ENCODE measurements at regions not wholly inside any gene's neighbourhood (a gene's known extent, or its start where the extent isn't known, plus 50 kb on each side); places are given as distances from the start of the nearest gene placed in this dataset.

GRCh38 chrX:45379236-45379635, 178.6 kb upstream of the DIPK2B start:
- no peak for FAIRE-seq
- DNase-seq (ENCODE audit: insufficient read length, low spot score), result no peak
- no peak for TF ChIP-seq TAF1 (IDR thresholded peaks at IDR 0.05; ENCODE audit: low read depth, low read length)
- no peak for TF ChIP-seq POLR2AphosphoS5 (IDR thresholded peaks at IDR 0.05; ENCODE audit: low read depth, low read length)
- no peak for TF ChIP-seq SPI1 (IDR thresholded peaks at IDR 0.05; ENCODE audit: low read depth, low read length)
- no peak for TF ChIP-seq POLR2A (IDR thresholded peaks at IDR 0.05; ENCODE audit: low read depth, low read length)
- no peak for TF ChIP-seq PAX5 (IDR thresholded peaks at IDR 0.05; ENCODE audit: insufficient read depth, low read length, severe bottlenecking)
- no peak for TF ChIP-seq POU2F2 (IDR thresholded peaks at IDR 0.05; ENCODE audit: low read depth, low read length)

- FAIRE-seq (no peak), DNase-seq (ENCODE audit: insufficient read length, low spot score) (no peak)
- no peak for TF ChIP-seq TAF1 (IDR thresholded peaks at IDR 0.05; ENCODE audit: low read depth, low read length)
- TF ChIP-seq POU2F2 (IDR thresholded peaks at IDR 0.05; ENCODE audit: low read depth, low read length), result no peak
- no peak for TF ChIP-seq SPI1 (IDR thresholded peaks at IDR 0.05; ENCODE audit: low read depth, low read length)
- TF ChIP-seq POLR2AphosphoS5 (IDR thresholded peaks at IDR 0.05; ENCODE audit: low read depth, low read length), result no peak
- TF ChIP-seq POLR2A (IDR thresholded peaks at IDR 0.05; ENCODE audit: low read depth, low read length), result no peak
- no peak for TF ChIP-seq PAX5 (IDR thresholded peaks at IDR 0.05; ENCODE audit: insufficient read depth, low read length, severe bottlenecking)
These were observed 171.5 kb upstream of the DIPK2B start for GRCh38 chrX:45372151-45372550.

- TF ChIP-seq PAX5 (IDR thresholded peaks at IDR 0.05; ENCODE audit: insufficient read depth, low read length, severe bottlenecking) (no peak), SPI1 (IDR thresholded peaks at IDR 0.05; ENCODE audit: low read depth, low read length) (no peak), POLR2AphosphoS5 (IDR thresholded peaks at IDR 0.05; ENCODE audit: low read depth, low read length) (no peak)
- no peak for DNase-seq (ENCODE audit: insufficient read length, low spot score)
- no peak for FAIRE-seq
These were observed 168.0 kb upstream of the DIPK2B start for GRCh38 chrX:45368705-45369104.

DNA sequence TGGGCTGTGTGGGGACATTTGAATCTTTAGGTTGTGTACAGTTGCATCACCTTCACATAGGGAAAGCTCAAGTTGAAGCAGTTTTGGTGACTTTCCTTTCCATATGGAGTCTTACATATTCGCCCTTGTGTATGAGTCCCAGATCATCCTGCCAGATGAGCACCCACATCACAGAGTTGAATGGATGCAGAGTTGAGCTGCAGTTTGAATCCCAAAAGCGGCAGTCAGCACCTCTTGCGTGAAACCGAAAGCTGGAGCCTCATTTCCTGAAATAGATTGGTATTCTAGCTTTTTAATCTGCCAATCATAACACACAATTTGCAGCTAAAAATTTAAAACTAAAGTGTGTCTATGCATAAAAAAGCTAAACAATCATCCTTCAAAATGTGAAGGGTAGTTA, 162.9 kb upstream of the DIPK2B start:
- TF ChIP-seq TAF1 (IDR thresholded peaks at IDR 0.05; ENCODE audit: low read depth, low read length) (no peak), PAX5 (IDR thresholded peaks at IDR 0.05; ENCODE audit: insufficient read depth, low read length, severe bottlenecking) (no peak), POU2F2 (IDR thresholded peaks at IDR 0.05; ENCODE audit: low read depth, low read length) (no peak), SPI1 (IDR thresholded peaks at IDR 0.05; ENCODE audit: low read depth, low read length) (no peak), POLR2A (IDR thresholded peaks at IDR 0.05; ENCODE audit: low read depth, low read length) (no peak), POLR2AphosphoS5 (IDR thresholded peaks at IDR 0.05; ENCODE audit: low read depth, low read length) (no peak)
- DNase-seq (ENCODE audit: insufficient read length, low spot score) (no peak), FAIRE-seq (no peak)

GRCh38 chrX:45360571-45360970, 159.9 kb upstream of the DIPK2B start:
- no peak for DNase-seq (ENCODE audit: insufficient read length, low spot score)
- FAIRE-seq, result no peak
- TF ChIP-seq POLR2A (IDR thresholded peaks at IDR 0.05; ENCODE audit: low read depth, low read length) (no peak), SPI1 (IDR thresholded peaks at IDR 0.05; ENCODE audit: low read depth, low read length) (no peak), POU2F2 (IDR thresholded peaks at IDR 0.05; ENCODE audit: low read depth, low read length) (no peak), TAF1 (IDR thresholded peaks at IDR 0.05; ENCODE audit: low read depth, low read length) (no peak), PAX5 (IDR thresholded peaks at IDR 0.05; ENCODE audit: insufficient read depth, low read length, severe bottlenecking) (no peak), POLR2AphosphoS5 (IDR thresholded peaks at IDR 0.05; ENCODE audit: low read depth, low read length) (no peak)

DNA sequence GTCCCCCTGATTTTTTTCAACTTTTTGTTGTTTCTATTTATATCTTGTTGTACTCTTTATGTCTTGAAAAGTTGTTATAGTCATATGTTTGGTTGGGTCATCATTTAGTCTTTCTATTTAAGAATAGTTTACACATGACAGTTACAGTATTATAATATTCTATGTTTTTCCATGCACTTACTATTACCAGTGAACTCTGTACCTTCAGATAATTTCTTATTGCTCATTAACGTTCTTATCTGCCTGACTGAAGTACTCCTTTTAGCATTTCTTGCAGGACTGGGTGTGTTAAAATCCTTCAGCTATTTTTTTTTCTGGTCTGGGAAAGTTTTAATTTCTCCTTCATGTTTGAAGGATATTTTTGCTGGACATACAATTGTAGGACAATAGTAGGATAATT, 157.7 kb upstream of the DIPK2B start:
- FAIRE-seq, result no peak
- TF ChIP-seq SPI1 (IDR thresholded peaks at IDR 0.05; ENCODE audit: low read depth, low read length) (no peak), POLR2AphosphoS5 (IDR thresholded peaks at IDR 0.05; ENCODE audit: low read depth, low read length) (no peak), POLR2A (IDR thresholded peaks at IDR 0.05; ENCODE audit: low read depth, low read length) (no peak), TAF1 (IDR thresholded peaks at IDR 0.05; ENCODE audit: low read depth, low read length) (no peak), PAX5 (IDR thresholded peaks at IDR 0.05; ENCODE audit: insufficient read depth, low read length, severe bottlenecking) (no peak), POU2F2 (IDR thresholded peaks at IDR 0.05; ENCODE audit: low read depth, low read length) (no peak)

DNA sequence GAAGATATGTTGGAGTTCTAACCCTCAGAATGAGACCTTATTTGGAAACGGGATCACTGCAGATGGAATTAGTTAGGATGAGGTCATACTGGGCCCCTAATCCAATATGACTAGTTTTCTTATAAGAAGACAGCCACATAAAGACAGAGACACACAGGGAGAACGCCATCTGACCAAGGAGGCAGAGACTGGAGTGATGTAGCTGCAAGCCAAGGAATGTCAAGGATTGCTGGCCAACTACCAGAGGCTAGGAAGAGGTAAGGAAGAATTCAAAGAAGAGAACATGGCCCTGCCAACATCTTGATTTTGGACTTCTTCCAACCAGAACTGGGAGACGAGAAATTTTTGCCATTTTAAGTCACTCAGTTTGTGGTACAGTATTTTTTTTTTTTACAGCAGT, 152.8 kb upstream of the DIPK2B start:
- no peak for FAIRE-seq
- no peak for TF ChIP-seq POLR2AphosphoS5 (IDR thresholded peaks at IDR 0.05; ENCODE audit: low read depth, low read length)
- no peak for TF ChIP-seq SPI1 (IDR thresholded peaks at IDR 0.05; ENCODE audit: low read depth, low read length)
- no peak for DNase-seq (ENCODE audit: insufficient read length, low spot score)

More for the DNA sequence above, 157.7 kb upstream of the DIPK2B start:
- no peak for DNase-seq (ENCODE audit: insufficient read length, low spot score)

DNA sequence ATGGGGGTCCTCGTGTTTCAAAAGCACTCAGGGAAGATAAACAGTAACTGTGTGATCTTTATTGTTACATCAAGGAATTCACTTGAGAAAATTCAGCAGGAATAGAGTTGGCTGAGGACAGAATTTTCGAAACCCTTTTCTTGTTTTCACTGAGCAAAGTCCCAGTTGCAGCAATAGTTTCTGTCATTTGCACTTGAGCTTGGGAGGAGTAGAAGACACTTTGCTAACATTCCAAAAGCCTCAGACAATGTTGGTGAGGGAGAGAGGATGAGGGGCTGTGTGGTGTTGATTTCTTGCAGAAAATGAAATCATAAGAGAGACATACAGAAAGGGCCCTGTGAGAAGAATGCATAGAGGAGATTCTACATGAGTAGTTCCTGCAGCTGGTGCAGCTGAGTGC, 151.9 kb upstream of the DIPK2B start:
- DNase-seq (ENCODE audit: insufficient read length, low spot score), result no peak
- FAIRE-seq, result no peak
- TF ChIP-seq POLR2AphosphoS5 (IDR thresholded peaks at IDR 0.05; ENCODE audit: low read depth, low read length) (no peak), POU2F2 (IDR thresholded peaks at IDR 0.05; ENCODE audit: low read depth, low read length) (no peak), POLR2A (IDR thresholded peaks at IDR 0.05; ENCODE audit: low read depth, low read length) (no peak), PAX5 (IDR thresholded peaks at IDR 0.05; ENCODE audit: insufficient read depth, low read length, severe bottlenecking) (no peak)

DNA sequence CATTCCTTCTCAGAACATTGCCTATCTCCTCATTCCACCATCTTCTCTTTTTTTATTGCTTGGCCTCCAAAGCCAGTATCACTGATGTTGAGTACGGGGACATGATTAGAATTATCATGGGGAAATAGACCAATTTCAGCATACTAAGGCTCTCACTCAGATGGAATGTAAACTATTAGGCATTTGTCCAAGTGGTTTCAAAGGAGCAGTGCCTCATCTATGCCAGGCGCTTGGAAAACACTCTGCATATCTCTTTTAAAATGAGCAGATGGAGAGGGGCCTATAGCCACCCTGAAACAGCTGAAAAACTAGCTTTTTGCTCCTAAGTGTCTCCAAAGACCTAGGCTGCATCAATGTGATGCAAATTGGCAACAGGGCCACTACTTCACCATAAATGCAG, 150.8 kb upstream of the DIPK2B start:
- no peak for DNase-seq (ENCODE audit: insufficient read length, low spot score)
- FAIRE-seq, result no peak

DNA sequence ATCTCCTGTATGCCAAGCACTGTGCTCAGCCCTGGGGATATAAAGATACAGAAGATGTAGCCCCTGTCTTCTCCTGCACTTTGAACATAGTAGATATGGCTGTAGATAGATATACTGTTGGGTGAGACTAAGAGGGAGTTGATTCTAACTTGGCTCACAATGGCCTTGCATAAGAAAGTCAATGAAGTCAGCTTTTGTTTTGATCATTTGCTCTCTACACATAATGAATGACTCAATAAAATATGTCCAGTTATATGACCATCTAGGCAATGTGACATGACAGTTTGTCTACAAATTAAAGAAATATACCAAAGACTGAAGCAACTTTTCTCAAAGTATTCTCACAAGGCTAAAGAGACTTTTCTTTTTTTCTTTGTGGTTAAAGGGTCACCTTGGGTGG, 147.6 kb upstream of the DIPK2B start:
- no peak for TF ChIP-seq TAF1 (IDR thresholded peaks at IDR 0.05; ENCODE audit: low read depth, low read length)
- TF ChIP-seq PAX5 (IDR thresholded peaks at IDR 0.05; ENCODE audit: insufficient read depth, low read length, severe bottlenecking), result no peak
- no peak for TF ChIP-seq SPI1 (IDR thresholded peaks at IDR 0.05; ENCODE audit: low read depth, low read length)
- no peak for TF ChIP-seq POLR2AphosphoS5 (IDR thresholded peaks at IDR 0.05; ENCODE audit: low read depth, low read length)
- TF ChIP-seq POU2F2 (IDR thresholded peaks at IDR 0.05; ENCODE audit: low read depth, low read length), result no peak
- TF ChIP-seq POLR2A (IDR thresholded peaks at IDR 0.05; ENCODE audit: low read depth, low read length), result no peak
- DNase-seq (ENCODE audit: insufficient read length, low spot score) (no peak), FAIRE-seq (no peak)

More for the DNA sequence above, 150.8 kb upstream of the DIPK2B start:
- TF ChIP-seq PAX5 (IDR thresholded peaks at IDR 0.05; ENCODE audit: insufficient read depth, low read length, severe bottlenecking) (no peak), TAF1 (IDR thresholded peaks at IDR 0.05; ENCODE audit: low read depth, low read length) (no peak), POLR2A (IDR thresholded peaks at IDR 0.05; ENCODE audit: low read depth, low read length) (no peak), POLR2AphosphoS5 (IDR thresholded peaks at IDR 0.05; ENCODE audit: low read depth, low read length) (no peak), POU2F2 (IDR thresholded peaks at IDR 0.05; ENCODE audit: low read depth, low read length) (no peak), SPI1 (IDR thresholded peaks at IDR 0.05; ENCODE audit: low read depth, low read length) (no peak)
